ENCODE measurements at regions not wholly inside any gene's neighbourhood (a gene's known extent, or its start where the extent isn't known, plus 50 kb on each side); places are given as distances from the start of the nearest gene placed in this dataset.

DNA sequence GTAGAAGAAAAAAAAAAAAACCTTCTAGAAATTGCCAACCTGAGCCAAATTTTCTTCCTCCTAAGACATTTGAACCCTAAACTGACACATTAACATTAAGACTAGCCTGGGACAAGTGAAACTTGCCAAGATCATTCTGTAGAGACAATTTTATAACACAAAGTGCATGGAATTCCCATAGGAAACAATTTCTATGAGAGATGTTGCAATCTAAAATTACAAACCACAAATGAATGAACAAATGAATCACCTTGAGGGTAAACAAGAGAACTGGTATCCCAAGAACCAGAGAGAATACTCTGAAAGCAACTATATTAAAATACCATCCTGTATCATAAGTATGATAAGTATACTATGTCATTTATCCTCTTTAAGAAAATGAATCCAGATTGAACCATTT is 165.3 kb downstream of the DICER1 start:
- no peak for DNase-seq

DNA sequence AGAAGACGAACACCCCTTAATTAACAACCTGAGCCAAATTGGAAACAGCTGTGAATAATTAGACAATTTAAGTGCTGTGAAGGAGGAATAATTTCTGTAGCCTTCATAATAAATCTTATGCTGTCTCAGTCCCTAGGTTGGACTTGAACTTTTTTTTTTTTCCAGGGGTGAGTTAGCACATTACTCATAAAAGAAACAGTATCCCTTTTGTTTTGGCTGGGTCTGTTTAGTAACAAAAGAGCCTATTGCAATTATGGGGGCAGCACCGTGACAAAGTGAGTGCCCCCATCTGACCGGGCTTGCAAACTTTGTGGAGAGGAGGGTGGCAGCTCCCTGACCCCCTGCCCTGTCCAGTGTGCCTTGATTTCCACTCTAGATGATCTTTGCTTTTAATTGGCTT is 167.4 kb downstream of the DICER1 start:
- no peak for DNase-seq

DNA sequence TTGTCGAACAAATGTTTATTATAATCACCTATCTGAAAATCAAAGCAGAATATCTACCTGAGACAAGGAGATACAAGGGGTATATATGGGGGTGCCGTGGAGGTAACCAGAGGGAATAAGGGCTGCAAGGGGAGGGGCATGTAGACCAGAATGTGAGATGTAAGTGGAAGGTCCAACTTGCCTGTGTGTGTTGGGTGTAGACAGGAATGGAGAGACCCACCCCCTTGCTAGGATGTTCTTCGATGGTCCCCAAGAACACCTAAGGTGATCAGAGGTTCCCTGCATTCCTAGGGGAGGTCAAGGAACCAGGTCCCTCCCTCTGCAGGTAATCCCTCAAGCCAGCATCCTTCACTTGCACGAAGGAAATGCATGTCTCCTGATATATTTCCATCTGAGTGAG is 167.9 kb downstream of the DICER1 start:
- DNase-seq = no peak

DNA sequence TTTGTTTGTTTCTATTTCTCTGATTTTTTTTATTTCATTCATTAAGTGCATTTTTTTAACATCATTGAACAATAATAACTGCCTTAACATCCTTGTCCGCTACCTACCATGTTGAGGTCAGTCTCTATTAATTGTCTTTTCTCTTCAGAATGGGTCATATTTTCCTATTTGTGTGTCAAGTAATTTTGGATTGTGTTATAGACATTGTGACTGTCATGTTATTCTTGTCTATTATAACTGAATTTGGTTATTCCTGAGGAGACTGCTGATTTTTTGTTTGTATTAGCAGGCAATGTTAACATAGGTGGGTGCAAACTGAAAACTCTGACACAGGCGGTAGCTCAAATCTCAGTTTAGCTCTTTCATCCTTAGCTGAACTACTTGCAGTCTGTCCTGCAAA is 169.9 kb downstream of the DICER1 start:
- no peak for DNase-seq

DNA sequence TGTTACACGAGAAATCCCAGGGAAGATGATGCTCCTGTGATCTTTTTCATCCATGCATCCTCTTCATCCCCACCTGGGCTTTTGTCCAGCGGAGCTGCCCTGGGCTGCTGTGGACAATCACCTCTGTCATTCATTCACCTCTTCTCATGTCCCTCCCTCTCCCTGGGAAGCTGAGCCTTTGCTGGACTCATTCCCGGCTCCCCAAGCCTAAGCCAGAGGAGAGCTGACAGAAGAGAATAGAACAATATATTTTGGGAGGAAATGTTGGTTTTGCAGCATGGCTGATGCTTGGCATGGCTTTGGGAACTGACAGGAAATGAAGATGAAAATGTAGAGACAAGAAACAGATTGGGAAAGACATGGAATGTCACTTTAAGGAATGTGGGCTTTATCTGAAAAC is 177.4 kb downstream of the DICER1 start:
- DNase-seq = no peak

DNA sequence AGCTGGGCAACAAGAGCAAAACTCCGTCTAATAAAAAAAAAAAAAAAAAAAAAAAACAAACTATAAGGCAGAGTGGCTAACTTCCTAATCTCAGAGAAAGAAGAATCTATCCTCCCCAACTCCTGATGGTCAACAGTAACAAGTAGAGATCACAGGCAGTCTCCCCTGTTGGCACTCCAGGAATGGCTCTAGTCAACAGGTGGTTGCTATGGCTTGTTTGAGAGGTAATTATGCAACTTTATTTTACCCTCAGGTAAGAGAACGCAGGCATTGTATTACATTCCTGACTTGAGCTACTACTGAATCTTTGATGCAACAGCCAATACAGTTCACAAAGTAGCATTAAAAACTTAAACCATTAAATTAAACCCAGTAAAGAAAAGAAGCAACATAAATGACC is 180.3 kb downstream of the DICER1 start:
- no peak for DNase-seq

DNA sequence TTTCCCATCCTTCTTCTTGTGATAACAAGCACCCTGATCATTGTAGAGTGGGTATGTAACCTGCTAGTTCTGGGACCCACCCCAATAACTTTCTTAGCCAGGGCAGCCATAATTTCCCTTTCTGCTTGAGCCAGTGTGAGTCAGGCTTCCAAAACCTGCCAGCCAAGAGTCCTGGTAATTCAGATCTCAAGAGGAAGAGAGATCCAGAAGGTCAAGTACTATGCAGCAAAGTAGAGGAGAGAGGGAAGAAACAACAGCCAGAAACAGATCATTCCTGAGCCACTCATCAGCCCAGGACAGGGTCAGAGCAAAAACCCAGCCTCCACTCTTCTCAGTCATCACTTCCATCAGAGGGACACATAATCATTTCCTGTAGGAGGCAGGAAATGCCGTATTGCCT is 182.0 kb downstream of the DICER1 start:
- no peak for DNase-seq

DNA sequence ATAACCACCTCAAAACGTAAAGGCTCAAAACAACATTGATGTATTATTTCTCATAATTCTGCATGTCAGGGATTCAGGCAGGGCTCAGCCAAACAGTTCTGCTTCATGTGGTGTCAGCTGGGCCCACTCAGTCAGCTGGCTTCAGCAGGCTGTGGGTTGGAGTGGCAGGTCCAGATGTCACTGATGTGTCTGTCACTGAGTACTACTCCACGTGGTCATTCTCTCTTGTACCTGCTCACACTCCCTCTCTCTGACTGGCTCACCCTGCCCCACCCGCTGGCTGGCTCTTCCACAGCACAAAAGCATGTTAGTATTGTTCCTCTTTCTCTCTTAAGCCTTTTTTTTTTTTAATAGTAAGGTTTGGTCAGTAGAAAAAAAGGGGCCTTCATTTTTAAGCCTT is 182.4 kb downstream of the DICER1 start:
- no peak for DNase-seq

DNA sequence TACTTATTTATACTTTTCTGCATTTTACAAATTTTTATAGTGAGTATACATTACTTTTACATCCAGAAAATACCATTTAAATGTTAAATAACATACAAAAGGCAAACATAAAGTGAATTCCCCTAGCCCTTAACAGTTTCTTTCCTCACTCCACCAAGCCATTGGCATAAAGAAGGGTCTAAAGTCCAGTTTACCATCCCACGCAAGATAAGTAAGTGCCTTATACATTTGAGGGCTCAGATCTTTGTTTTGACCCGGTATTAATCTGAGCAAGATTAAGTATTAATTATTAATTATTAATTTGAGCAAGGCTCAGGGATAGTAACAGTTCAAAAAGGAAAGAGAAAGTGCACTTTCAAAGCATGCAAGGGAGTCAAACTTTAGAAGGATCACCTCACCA is 182.9 kb downstream of the DICER1 start:
- DNase-seq = no peak

DNA sequence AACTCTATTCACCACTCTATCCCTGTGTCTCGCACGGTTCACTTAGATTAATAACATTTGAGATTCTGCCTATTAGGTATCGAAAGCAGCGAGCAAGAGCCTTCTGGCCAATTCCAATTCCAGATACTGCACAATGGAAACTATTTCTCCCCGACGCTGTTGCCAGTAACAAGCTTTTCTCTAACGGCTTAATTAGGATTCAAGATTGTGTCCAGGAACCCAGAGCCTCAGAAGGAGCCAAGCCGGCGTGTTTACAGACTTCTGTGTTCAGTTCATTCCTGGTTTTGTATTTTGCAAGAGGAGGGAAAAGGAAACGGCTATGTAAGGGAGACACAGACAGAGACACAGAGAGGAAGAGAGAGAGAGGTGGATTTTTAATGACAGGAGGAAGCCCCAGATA is 185.6 kb downstream of the DICER1 start:
- DNase-seq = no peak

DNA sequence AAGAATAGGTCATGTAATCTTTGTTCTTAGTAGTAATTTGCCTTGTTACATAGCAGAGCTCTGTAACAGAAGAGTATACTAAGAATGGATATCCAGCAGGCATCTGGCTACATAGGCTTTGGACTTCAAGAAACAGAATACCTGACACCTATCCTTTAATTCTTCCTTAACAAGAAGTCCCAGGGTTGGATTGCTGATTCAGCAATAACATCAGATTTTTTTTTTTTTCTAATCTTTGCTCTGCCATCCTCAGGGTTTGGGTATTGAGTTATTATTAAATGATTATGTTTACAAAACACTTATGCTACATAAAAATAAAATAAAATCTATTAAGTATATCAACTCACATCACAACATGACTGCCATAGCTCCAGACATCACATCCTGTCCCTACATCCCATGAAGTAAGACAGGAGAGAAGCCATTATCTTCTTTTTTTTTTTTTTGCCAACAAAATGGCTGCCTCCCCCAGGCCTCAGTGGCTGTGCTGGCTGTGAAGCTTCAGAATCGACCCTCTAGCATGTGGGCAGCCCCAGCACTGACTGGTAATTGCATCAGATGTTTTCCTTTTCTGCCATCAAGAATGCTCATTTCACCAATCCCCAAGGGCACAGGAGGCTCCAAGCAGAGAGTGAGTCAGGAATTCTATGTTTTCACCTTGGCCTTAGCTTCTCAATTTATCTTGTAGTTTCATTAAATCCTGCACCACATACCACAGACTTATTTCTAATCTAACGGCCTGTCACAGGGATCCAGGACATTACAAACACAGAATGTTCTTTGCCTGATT is 186.2 kb downstream of the DICER1 start:
- no peak for DNase-seq

DNA sequence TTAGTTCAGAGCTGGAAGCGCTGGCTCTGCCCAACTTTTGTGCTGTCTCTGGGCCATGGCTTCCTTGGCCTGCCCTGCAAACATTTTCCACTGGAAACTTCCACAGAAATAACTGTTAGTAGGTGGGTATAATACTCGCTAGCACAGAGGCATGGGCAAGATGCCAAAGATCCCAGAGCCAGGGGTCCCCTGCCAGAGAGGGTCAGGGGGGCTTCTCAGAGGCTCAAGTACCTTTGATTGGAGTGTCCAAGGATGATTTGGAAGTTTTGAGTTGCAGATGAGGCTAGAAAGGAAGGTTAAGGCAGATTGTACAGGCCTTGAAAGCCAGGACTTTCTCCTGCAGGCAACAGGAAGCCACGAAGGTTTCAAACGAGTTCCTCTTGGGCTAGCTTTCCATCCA is 187.6 kb downstream of the DICER1 start:
- DNase-seq = no peak

DNA sequence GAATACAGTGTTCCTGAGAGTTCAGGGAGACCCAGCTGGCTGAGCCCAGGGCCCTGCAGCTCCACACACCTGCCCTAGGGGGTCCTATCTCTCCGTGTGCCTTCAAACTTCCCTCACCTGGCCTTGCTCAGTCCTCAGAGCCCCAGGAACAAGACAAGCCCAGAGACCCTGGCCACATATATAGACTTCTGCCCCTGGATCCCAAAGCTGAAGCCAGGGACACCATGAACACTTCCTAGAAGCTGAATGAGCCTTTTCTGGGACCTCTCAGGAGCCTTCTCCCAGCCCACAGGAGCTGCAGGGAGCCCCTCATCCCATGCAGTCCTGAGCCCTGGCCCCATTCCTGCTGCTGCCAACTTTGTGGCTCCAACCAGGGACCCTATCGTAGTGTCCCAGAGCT is 190.5 kb downstream of the DICER1 start:
- no peak for DNase-seq

DNA sequence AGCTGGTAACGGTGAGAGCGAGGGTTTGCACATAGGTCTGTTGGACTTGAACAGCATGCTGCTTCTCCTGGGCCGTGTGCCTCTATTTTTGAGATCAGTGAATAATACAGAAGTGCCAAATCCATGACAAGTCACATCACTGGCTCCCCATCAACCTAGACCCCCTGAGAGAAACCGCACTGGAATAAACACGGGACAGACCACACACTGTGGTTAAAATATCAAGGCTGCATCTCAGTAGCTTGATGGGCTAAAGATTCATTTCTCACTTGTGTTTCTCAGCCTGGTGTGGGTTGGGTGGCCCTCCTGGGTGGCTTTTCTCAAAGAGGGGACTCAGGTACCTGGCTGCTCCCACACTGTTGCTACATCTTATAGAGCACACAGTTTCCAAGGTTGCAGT is 191.0 kb downstream of the DICER1 start:
- no peak for DNase-seq

DNA sequence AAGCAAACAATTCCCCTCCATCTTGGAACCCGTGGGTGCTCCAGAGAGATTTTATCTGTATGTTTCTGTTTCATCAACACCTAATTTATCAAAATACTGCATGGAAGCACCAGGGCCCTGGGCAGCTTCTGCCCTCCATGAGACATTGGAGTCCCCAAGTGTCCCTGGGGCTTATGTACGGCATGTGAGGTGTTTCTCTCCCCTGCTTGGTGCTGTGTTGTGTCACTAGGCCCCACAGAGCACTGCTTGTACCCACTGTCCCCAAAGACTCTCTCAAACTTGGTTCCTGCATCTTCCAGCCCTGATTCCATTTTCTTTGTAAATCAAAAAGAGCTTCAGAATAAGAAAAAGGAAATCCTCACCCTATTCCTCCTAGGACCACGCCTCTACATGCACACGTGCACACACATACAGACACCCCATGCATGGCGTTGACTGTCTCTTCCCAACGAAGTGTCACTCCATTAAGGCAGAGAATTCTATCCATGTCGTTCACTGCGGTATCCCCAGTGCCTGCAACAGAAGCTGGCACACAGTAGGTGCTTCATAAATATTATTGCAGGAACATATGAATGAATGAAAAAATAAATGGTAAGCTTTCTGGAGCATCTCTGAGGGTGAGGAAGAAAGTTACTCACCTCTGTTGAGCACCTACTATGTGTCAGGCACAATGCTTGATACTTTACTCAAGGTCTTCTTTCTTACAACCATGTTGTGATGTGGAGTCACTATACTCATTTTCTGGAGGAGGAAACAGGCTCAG is 191.6 kb downstream of the DICER1 start:
- no peak for DNase-seq

DNA sequence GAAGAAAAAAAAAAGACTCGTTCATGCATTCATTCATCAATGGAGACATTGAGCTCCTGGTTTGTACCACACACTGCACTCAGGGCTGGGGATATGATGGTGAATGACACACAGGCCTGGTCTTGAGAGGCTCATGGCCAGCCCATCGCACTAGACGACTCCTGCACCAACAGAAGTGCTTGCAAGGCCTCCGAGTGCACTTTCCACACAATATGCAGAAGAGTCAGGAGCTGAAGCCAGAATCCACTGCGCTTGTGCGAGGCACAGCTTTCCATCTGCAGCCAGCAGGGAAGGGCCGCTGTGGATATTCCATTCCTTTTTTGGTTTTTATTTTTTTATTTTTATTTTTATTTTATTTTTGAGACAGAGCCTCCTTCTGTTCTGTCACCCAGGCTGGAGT is 192.4 kb downstream of the DICER1 start:
- DNase-seq = no peak

DNA sequence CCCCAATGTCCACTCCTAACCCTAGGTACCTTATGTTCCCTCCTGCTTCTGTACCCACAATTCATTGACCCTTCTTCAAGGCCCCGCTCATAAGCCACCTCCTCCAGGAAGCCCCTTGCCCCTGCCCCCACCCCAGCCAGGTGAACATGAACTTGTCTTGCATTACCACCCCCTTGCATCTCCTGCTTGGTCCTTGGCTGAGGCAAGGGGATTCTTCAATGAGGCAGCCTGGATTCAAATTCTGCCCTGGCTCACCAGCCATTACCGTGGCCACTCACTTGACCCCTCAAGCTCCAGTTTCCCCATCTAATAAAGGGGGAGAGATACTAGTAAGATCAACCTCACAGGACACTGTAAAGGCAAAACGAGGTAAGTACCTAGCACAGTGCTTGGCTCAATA is 193.1 kb downstream of the DICER1 start:
- no peak for DNase-seq

DNA sequence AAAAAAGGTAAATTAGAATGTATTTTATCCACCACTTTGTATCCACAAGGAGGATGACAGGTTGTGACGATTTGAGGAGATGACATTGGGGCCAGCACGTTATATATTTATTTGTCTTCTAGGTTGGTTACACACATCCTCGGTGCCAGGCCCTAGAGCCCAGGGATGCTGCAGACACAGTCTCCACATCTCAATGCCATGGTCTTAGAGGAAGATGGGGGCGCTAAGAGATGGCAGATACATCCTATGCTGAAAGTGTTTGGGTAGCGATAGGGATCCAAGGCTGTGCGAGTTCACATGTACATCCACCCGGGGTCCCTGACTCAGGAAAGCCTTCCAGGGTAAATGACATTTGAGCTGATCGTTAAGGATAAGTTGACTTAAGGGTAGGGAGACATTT is 193.1 kb upstream of the GSC start:
- DNase-seq = no peak

DNA sequence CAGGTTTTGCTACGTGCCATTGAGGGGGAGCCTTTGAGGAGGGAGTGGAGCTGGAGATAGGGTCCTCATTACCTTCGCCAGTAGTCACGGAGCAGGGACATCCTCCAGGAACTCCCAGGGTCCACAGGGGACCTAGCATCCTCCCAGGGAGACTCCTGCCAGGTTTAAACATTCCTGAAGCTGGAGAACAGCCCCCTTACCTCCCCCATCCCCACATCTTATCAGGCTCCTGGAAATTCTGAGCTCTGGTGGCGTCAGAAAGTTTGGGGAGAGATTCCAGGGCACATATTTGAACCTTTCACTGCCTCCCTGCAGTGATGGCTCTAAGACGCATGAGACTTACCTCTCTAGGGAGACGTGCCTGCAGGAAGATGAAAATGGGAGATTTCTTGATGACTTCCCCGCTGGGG is 192.3 kb upstream of the GSC start:
- DNase-seq = no peak

DNA sequence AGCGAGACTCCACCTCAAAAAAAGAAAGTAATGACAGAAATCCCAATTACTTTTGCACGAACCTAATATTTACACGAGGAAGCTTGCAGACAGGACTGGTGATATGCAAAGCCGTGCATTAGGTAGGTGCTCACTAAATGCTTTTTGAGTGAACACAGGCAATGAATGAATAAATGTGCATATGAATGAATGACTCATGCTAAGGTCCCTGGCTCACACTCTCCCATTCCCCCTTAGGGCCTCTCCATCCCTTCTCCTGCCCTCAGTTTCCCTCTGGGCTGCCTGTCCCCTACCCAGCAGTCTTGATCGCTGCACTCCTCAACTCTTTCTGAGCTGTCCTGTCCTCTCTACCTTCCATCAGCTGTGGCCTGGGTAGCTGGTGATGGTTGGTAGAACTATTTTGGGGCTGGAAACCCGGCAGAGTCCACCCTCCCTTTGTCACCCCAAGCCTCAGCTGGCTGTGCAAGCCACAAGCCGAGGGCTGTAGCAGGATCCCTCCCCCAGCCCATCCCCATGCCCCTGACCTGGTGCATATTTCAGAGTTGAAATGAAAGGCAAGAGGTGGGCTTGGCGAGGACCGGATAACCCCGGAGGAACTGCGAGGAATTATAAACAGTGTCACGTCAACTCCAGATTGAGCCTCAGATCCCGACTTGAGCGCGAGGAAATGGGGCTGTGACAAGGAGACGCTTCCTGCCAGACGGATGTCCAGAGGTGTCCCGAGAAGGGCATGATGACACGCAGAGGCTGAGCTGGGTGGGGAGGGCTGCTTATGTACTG is 191.7 kb upstream of the GSC start:
- no peak for DNase-seq

DNA sequence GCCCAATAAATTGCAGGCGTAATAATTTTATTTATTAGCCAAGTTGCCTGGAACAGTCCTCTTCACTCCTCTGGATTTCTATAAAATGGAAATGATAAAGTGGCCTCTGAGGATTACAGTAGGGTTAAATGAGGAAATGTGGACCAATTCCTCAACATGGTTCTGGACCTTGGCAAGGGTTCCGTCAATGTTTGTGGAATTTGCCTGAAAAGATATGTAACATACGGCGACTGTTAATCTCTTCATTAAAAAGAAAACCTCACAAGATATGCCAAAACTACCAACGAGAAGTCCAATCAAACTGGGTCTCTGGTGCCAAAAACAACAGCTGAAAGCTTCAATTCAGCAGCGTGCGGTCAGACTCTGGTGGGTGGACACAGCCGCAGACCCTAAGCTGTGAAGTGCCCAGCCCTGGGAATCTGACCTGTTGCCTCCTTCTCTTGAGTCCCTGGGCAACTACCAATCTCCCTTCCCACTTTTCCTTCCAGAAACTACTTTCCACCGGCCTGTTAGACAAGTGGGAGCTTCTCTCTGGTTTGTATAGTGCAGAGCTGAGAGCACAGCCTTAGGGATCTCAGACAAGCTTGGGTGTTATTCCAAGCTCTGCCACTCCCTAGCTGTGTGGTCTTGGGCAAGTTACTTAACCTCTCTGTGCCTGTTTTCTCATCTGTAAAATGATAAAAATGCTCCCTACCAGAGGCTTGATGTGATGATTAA is 190.5 kb upstream of the GSC start:
- DNase-seq = no peak

DNA sequence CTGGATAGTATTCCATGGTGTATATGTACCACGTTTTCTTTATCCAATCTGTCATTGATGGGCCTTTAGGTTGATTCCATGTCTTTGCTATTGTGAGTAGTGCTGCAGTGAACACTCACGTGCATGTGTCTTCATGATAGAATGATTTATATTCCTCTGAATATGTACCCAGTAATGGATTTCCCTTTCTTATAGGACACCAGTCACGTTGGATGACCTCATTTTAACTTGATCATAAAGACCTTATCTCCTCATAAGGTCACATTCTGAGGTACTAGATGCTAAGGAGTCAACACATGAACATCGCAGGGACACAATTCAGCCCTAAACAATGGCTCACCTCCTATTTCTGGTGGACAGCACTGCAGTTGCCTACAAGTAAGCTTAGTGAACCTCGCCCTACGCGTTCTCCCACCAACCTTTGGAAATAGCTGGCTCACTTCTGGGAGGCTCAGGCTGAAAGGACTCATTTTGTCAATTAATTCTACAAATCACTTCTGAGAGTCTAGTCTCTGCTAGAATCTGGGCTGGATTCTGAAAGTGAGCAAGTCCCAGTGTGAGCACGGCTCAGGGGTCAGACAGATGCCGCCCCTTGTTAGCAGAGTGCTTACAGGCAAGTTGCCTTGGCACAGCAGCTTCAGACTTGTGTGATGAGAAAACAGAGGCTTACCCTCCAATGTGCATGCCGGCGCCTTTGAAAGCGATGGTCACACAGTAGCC is 183.8 kb upstream of the GSC start:
- no peak for DNase-seq

DNA sequence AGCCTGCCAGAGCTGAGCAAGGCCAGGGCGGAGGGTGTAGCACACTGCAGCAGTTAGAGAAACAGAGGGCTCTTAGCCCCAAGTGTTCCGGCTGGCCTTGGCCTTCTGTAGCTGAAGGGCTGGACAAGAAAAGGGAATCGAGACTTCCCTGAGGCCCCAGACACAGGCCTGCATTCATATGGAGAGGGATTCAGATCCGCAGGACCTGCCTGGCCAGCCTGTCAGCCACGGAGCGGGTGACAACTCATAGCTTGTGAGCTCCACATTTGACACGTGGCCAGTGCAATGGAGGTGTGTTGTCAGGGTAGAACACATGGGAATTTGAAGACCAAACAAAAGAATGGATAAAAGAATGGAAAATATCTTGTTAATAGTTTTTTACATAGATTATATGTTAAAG is 182.2 kb upstream of the GSC start:
- no peak for DNase-seq
